ENCODE measurements at regions not wholly inside any gene's neighbourhood (a gene's known extent, or its start where the extent isn't known, plus 50 kb on each side); places are given as distances from the start of the nearest gene placed in this dataset.

- no peak for TF ChIP-seq EZH2phosphoT487 (conservative IDR thresholded peaks at IDR 0.05; ENCODE audit: low read length)
- TF ChIP-seq CTCF (IDR thresholded peaks at IDR 0.05; ENCODE audit: insufficient read depth, low read length, poor library complexity, severe bottlenecking), result no peak
These were observed 992.6 kb downstream of the PCDH9 start for GRCh38 chr13:66237411-66238062.

Measured in SU-DHL-6 (cell line).